ENCODE measurements at regions not wholly inside any gene's neighbourhood (a gene's known extent, or its start where the extent isn't known, plus 50 kb on each side); places are given as distances from the start of the nearest gene placed in this dataset.

DNA sequence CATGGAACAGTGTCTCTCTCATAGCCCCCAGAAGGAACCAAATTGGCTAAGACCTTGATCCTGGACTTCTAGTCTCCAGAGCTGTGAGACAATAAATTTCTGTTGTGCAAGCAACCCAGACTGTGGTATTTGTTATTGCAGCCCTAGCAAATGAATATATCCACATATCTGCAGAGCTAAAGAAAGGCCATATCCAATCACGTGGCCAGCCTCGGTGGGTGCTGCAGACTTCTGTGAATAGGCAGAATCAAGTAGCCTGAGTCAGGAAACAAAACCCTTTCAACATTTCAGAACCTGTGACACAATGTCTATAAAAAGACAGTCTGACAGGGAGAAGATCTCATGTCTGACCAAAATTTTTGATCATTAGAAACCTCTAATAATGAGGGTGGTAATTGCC lies 71.0 kb upstream of the CPM start:
- no peak for TF ChIP-seq POLR2A (IDR thresholded peaks at IDR 0.05; ENCODE audit: low read depth, low read length)
- TF ChIP-seq TAF1 (IDR thresholded peaks at IDR 0.05; ENCODE audit: borderline replicate concordance, low read depth, low read length) = no peak
- TF ChIP-seq POLR2AphosphoS5 (IDR thresholded peaks at IDR 0.05; ENCODE audit: low read depth, low read length) = no peak
